ENCODE measurements at regions not wholly inside any gene's neighbourhood (a gene's known extent, or its start where the extent isn't known, plus 50 kb on each side); places are given as distances from the start of the nearest gene placed in this dataset.
"Not testable (repeated sequence)": the region's sequence is repeated elsewhere in the genome, so short reads cannot be mapped to it uniquely, and the experiment has no call there.

- 53 to 58% methylated on average over 15 of the region's 15 CpGs for WGBS, 2 experiments
- H3K27me3 ChIP-seq (ENCODE audit: control insufficient read depth, insufficient read depth, low read length, poor library complexity, severe bottlenecking); H3K4me3 ChIP-seq (ENCODE audit: insufficient read depth, low read depth, low read length); H3K27ac ChIP-seq (ENCODE audit: insufficient read depth, low read depth, low read length, poor library complexity, severe bottlenecking); H3K4me1 ChIP-seq (ENCODE audit: control insufficient read depth, insufficient read depth, low read length); H3K36me3 ChIP-seq (ENCODE audit: control insufficient read depth, insufficient read depth, low read length); H3K9me3 ChIP-seq (ENCODE audit: control insufficient read depth, low read length): not testable (repeated sequence)
Measured at GRCh38 chr4:27075603-27076002, 215.0 kb downstream of the STIM2 start.

GRCh38 chr4:27078934-27079455, 218.4 kb downstream of the STIM2 start:
- Histone ChIP-seq H3K27me3 (ENCODE audit: control insufficient read depth, insufficient read depth, low read length, poor library complexity, severe bottlenecking) (peaks cover 11% of the 10 kb centered on the region), H3K9me3 (ENCODE audit: control insufficient read depth, low read length) (no peaks in the 10 kb centered on the region), H3K4me1 (ENCODE audit: control insufficient read depth, insufficient read depth, low read length) (peaks cover 8% of the 10 kb centered on the region), H3K27ac (ENCODE audit: insufficient read depth, low read depth, low read length, poor library complexity, severe bottlenecking) (no peak overlapping the region), H3K4me3 (ENCODE audit: insufficient read depth, low read depth, low read length) (no peak overlapping the region), H3K36me3 (ENCODE audit: control insufficient read depth, insufficient read depth, low read length) (no peaks in the 10 kb centered on the region)
- WGBS, 2 experiments: 52% methylated on average over 4 of the region's 4 CpGs

- no peak overlapping the region for H3K27ac ChIP-seq (ENCODE audit: insufficient read depth, low read depth, low read length, poor library complexity, severe bottlenecking)
- no peaks in the 10 kb centered on the region for H3K9me3 ChIP-seq (ENCODE audit: control insufficient read depth, low read length)
- H3K4me1 ChIP-seq (ENCODE audit: control insufficient read depth, insufficient read depth, low read length): peaks cover 11% of the 10 kb centered on the region
- H3K4me3 ChIP-seq (ENCODE audit: insufficient read depth, low read depth, low read length): no peak overlapping the region
- H3K27me3 ChIP-seq (ENCODE audit: control insufficient read depth, insufficient read depth, low read length, poor library complexity, severe bottlenecking): peaks cover 34% of the 10 kb centered on the region
- no peaks in the 10 kb centered on the region for H3K36me3 ChIP-seq (ENCODE audit: control insufficient read depth, insufficient read depth, low read length)
- 84 to 86% methylated on average over 6 of the region's 6 CpGs for WGBS, 2 experiments
Measured at GRCh38 chr4:27081675-27082586, 221.3 kb downstream of the STIM2 start.

- Histone ChIP-seq H3K4me1 (ENCODE audit: control insufficient read depth, insufficient read depth, low read length) (peaks cover 11% of the 10 kb centered on the region), H3K9me3 (ENCODE audit: control insufficient read depth, low read length) (no peaks in the 10 kb centered on the region), H3K27ac (ENCODE audit: insufficient read depth, low read depth, low read length, poor library complexity, severe bottlenecking) (no peak overlapping the region), H3K4me3 (ENCODE audit: insufficient read depth, low read depth, low read length) (no peak overlapping the region), H3K36me3 (ENCODE audit: control insufficient read depth, insufficient read depth, low read length) (no peaks in the 10 kb centered on the region), H3K27me3 (ENCODE audit: control insufficient read depth, insufficient read depth, low read length, poor library complexity, severe bottlenecking) (peaks cover 34% of the 10 kb centered on the region)
- WGBS, 2 experiments: 93% methylated on average over 4 of the region's 4 CpGs
Measured at GRCh38 chr4:27082776-27083175, 222.1 kb downstream of the STIM2 start.

GRCh38 chr4:27084685-27085361, 224.2 kb downstream of the STIM2 start:
- Histone ChIP-seq H3K4me1 (ENCODE audit: control insufficient read depth, insufficient read depth, low read length) (peaks cover 11% of the 10 kb centered on the region), H3K27ac (ENCODE audit: insufficient read depth, low read depth, low read length, poor library complexity, severe bottlenecking) (no peak overlapping the region), H3K27me3 (ENCODE audit: control insufficient read depth, insufficient read depth, low read length, poor library complexity, severe bottlenecking) (peaks cover 34% of the 10 kb centered on the region), H3K4me3 (ENCODE audit: insufficient read depth, low read depth, low read length) (peak overlapping the region; percentile 47), H3K9me3 (ENCODE audit: control insufficient read depth, low read length) (no peaks in the 10 kb centered on the region), H3K36me3 (ENCODE audit: control insufficient read depth, insufficient read depth, low read length) (no peaks in the 10 kb centered on the region)
- WGBS, 2 experiments: 2% methylated on average over 33 of the region's 33 CpGs

GRCh38 chr4:27085396-27085795, 224.8 kb downstream of the STIM2 start:
- H3K4me3 ChIP-seq (ENCODE audit: insufficient read depth, low read depth, low read length): peak overlapping the region; percentile 47
- H3K9me3 ChIP-seq (ENCODE audit: control insufficient read depth, low read length): no peaks in the 10 kb centered on the region
- no peaks in the 10 kb centered on the region for H3K36me3 ChIP-seq (ENCODE audit: control insufficient read depth, insufficient read depth, low read length)
- peaks cover 16% of the 10 kb centered on the region for H3K4me1 ChIP-seq (ENCODE audit: control insufficient read depth, insufficient read depth, low read length)
- no peak overlapping the region for H3K27ac ChIP-seq (ENCODE audit: insufficient read depth, low read depth, low read length, poor library complexity, severe bottlenecking)
- 53 to 59% methylated on average over 7 of the region's 7 CpGs for WGBS, 2 experiments
- peaks cover 34% of the 10 kb centered on the region for H3K27me3 ChIP-seq (ENCODE audit: control insufficient read depth, insufficient read depth, low read length, poor library complexity, severe bottlenecking)

- Histone ChIP-seq H3K27me3 (ENCODE audit: control insufficient read depth, insufficient read depth, low read length, poor library complexity, severe bottlenecking) (peaks cover 34% of the 10 kb centered on the region), H3K9me3 (ENCODE audit: control insufficient read depth, low read length) (no peaks in the 10 kb centered on the region), H3K4me1 (ENCODE audit: control insufficient read depth, insufficient read depth, low read length) (peaks cover 16% of the 10 kb centered on the region), H3K27ac (ENCODE audit: insufficient read depth, low read depth, low read length, poor library complexity, severe bottlenecking) (no peak overlapping the region), H3K4me3 (ENCODE audit: insufficient read depth, low read depth, low read length) (no peak overlapping the region), H3K36me3 (ENCODE audit: control insufficient read depth, insufficient read depth, low read length) (no peaks in the 10 kb centered on the region)
- WGBS, 2 experiments: 82 to 85% methylated on average over 8 of the region's 8 CpGs
Measured at GRCh38 chr4:27087306-27088045, 226.8 kb downstream of the STIM2 start.

GRCh38 chr4:27088491-27088890, 227.8 kb downstream of the STIM2 start:
- Histone ChIP-seq H3K4me3 (ENCODE audit: insufficient read depth, low read depth, low read length) (no peak overlapping the region), H3K4me1 (ENCODE audit: control insufficient read depth, insufficient read depth, low read length) (peaks cover 16% of the 10 kb centered on the region), H3K36me3 (ENCODE audit: control insufficient read depth, insufficient read depth, low read length) (no peaks in the 10 kb centered on the region), H3K27ac (ENCODE audit: insufficient read depth, low read depth, low read length, poor library complexity, severe bottlenecking) (no peak overlapping the region), H3K9me3 (ENCODE audit: control insufficient read depth, low read length) (no peaks in the 10 kb centered on the region), H3K27me3 (ENCODE audit: control insufficient read depth, insufficient read depth, low read length, poor library complexity, severe bottlenecking) (peaks cover 28% of the 10 kb centered on the region)
- 77 to 79% methylated on average over 5 of the region's 5 CpGs for WGBS, 2 experiments

GRCh38 chr4:27089186-27089585, 228.5 kb downstream of the STIM2 start:
- no peaks in the 10 kb centered on the region for H3K9me3 ChIP-seq (ENCODE audit: control insufficient read depth, low read length)
- no peaks in the 10 kb centered on the region for H3K36me3 ChIP-seq (ENCODE audit: control insufficient read depth, insufficient read depth, low read length)
- peaks cover 16% of the 10 kb centered on the region for H3K4me1 ChIP-seq (ENCODE audit: control insufficient read depth, insufficient read depth, low read length)
- peaks cover 21% of the 10 kb centered on the region for H3K27me3 ChIP-seq (ENCODE audit: control insufficient read depth, insufficient read depth, low read length, poor library complexity, severe bottlenecking)
- H3K4me3 ChIP-seq (ENCODE audit: insufficient read depth, low read depth, low read length): no peak overlapping the region
- H3K27ac ChIP-seq (ENCODE audit: insufficient read depth, low read depth, low read length, poor library complexity, severe bottlenecking): no peak overlapping the region
- 91 to 95% methylated on average over 5 of the region's 5 CpGs for WGBS, 2 experiments

GRCh38 chr4:27090406-27090805, 229.8 kb downstream of the STIM2 start:
- no peak overlapping the region for H3K4me3 ChIP-seq (ENCODE audit: insufficient read depth, low read depth, low read length)
- WGBS, 2 experiments: 6 to 13% methylated on average over 6 of the region's 6 CpGs
- peaks cover 9% of the 10 kb centered on the region for H3K27me3 ChIP-seq (ENCODE audit: control insufficient read depth, insufficient read depth, low read length, poor library complexity, severe bottlenecking)
- H3K27ac ChIP-seq (ENCODE audit: insufficient read depth, low read depth, low read length, poor library complexity, severe bottlenecking): no peak overlapping the region
- no peaks in the 10 kb centered on the region for H3K36me3 ChIP-seq (ENCODE audit: control insufficient read depth, insufficient read depth, low read length)
- H3K9me3 ChIP-seq (ENCODE audit: control insufficient read depth, low read length): no peaks in the 10 kb centered on the region
- peaks cover 12% of the 10 kb centered on the region for H3K4me1 ChIP-seq (ENCODE audit: control insufficient read depth, insufficient read depth, low read length)

Data from ectodermal cell (in vitro differentiated cells).